Nephron progenitor cell (in vitro differentiated cells): ENCODE measurements at regions not wholly inside any gene's neighbourhood (a gene's known extent, or its start where the extent isn't known, plus 50 kb on each side); places are given as distances from the start of the nearest gene placed in this dataset.

Experiments used
- DNase-seq: peaks from one replicate; pipeline ENCODE4 v3.0.0; 2021
- H3K27ac Mint-ChIP-seq: 2 replicates; pipeline ENCODE4 v1.8.0; 2021; ENCODE audit warnings: mild to moderate bottlenecking, moderate library complexity, mixed read lengths
- H3K27me3 Mint-ChIP-seq: 2 replicates; pipeline ENCODE4 v1.8.0; 2021; ENCODE audit warnings: mild to moderate bottlenecking, low read depth, mixed read lengths; ENCODE audit not compliant: poor library complexity
- H3K36me3 Mint-ChIP-seq: 2 replicates; pipeline ENCODE4 v1.8.0; 2021; ENCODE audit warnings: low read depth, mixed read lengths
- H3K4me1 Mint-ChIP-seq: 2 replicates; pipeline ENCODE4 v1.8.0; 2021; ENCODE audit warnings: mixed read lengths
- H3K4me3 Mint-ChIP-seq: 2 replicates; pipeline ENCODE4 v1.8.0; 2021; ENCODE audit warnings: mild to moderate bottlenecking, moderate library complexity, mixed read lengths
- H3K9me3 Mint-ChIP-seq: 2 replicates; pipeline ENCODE4 v1.8.0; 2021; ENCODE audit warnings: mild to moderate bottlenecking, moderate library complexity, mixed read lengths
- CTCF ChIP-seq: fragments of 200-600 bp; sonication (generic); IDR thresholded peaks from 2 replicates; pipeline ENCODE4 v1.5.0; 2021; ENCODE audit warnings: antibody characterized with exemption

- H3K27ac Mint-ChIP-seq = no peak overlapping the region
- no peak overlapping the region for H3K4me3 Mint-ChIP-seq
- no peaks in the 10 kb centered on the region for H3K36me3 Mint-ChIP-seq
- peaks cover 24% of the 10 kb centered on the region for H3K4me1 Mint-ChIP-seq
- no peak for DNase-seq
- H3K27me3 Mint-ChIP-seq = no peaks in the 10 kb centered on the region
- no peaks in the 10 kb centered on the region for H3K9me3 Mint-ChIP-seq
- no peak for TF ChIP-seq CTCF
These were observed 554.4 kb downstream of the PDCD6IP start for GRCh38 chr3:34352778-34353331.

GRCh38 chr3:34357461-34357860, 559.0 kb downstream of the PDCD6IP start:
- Mint-ChIP-seq H3K4me1 (peaks cover 13% of the 10 kb centered on the region), H3K27me3 (no peaks in the 10 kb centered on the region)

GRCh38 chr3:34359064-34359463, 560.6 kb downstream of the PDCD6IP start:
- no peak for TF ChIP-seq CTCF
- H3K27ac Mint-ChIP-seq = no peak overlapping the region
- DNase-seq = no peak
- H3K9me3 Mint-ChIP-seq = peaks cover 5% of the 10 kb centered on the region
- H3K4me1 Mint-ChIP-seq = peaks cover 8% of the 10 kb centered on the region
- no peaks in the 10 kb centered on the region for H3K36me3 Mint-ChIP-seq
- H3K4me3 Mint-ChIP-seq = no peak overlapping the region
- no peaks in the 10 kb centered on the region for H3K27me3 Mint-ChIP-seq

More at GRCh38 chr3:34357461-34357860, 559.0 kb downstream of the PDCD6IP start:
- TF ChIP-seq CTCF = no peak
- Mint-ChIP-seq H3K27ac (no peak overlapping the region), H3K9me3 (no peaks in the 10 kb centered on the region), H3K4me3 (no peak overlapping the region), H3K36me3 (no peaks in the 10 kb centered on the region)
- DNase-seq = no peak

GRCh38 chr3:34360713-34361112, 562.3 kb downstream of the PDCD6IP start:
- no peak overlapping the region for H3K4me3 Mint-ChIP-seq
- peaks cover 8% of the 10 kb centered on the region for H3K4me1 Mint-ChIP-seq
- no peaks in the 10 kb centered on the region for H3K27me3 Mint-ChIP-seq
- H3K9me3 Mint-ChIP-seq = peaks cover 5% of the 10 kb centered on the region
- TF ChIP-seq CTCF = no peak
- DNase-seq = no peak
- H3K27ac Mint-ChIP-seq = no peak overlapping the region
- H3K36me3 Mint-ChIP-seq = no peaks in the 10 kb centered on the region

- DNase-seq = no peak
- Mint-ChIP-seq H3K4me3 (no peak overlapping the region), H3K4me1 (peaks cover 2% of the 10 kb centered on the region), H3K36me3 (no peaks in the 10 kb centered on the region), H3K27ac (no peak overlapping the region), H3K27me3 (no peaks in the 10 kb centered on the region), H3K9me3 (peaks cover 5% of the 10 kb centered on the region)
- TF ChIP-seq CTCF = no peak
These were observed 563.5 kb downstream of the PDCD6IP start for GRCh38 chr3:34361921-34362320.

GRCh38 chr3:34362910-34363309, 564.5 kb downstream of the PDCD6IP start:
- TF ChIP-seq CTCF = no peak
- DNase-seq = no peak
- H3K36me3 Mint-ChIP-seq = no peaks in the 10 kb centered on the region
- no peak overlapping the region for H3K4me3 Mint-ChIP-seq
- H3K9me3 Mint-ChIP-seq = peaks cover 5% of the 10 kb centered on the region
- no peaks in the 10 kb centered on the region for H3K27me3 Mint-ChIP-seq
- no peak overlapping the region for H3K27ac Mint-ChIP-seq
- no peaks in the 10 kb centered on the region for H3K4me1 Mint-ChIP-seq
